ENCODE measurements at regions not wholly inside any gene's neighbourhood (a gene's known extent, or its start where the extent isn't known, plus 50 kb on each side); places are given as distances from the start of the nearest gene placed in this dataset.

DNA sequence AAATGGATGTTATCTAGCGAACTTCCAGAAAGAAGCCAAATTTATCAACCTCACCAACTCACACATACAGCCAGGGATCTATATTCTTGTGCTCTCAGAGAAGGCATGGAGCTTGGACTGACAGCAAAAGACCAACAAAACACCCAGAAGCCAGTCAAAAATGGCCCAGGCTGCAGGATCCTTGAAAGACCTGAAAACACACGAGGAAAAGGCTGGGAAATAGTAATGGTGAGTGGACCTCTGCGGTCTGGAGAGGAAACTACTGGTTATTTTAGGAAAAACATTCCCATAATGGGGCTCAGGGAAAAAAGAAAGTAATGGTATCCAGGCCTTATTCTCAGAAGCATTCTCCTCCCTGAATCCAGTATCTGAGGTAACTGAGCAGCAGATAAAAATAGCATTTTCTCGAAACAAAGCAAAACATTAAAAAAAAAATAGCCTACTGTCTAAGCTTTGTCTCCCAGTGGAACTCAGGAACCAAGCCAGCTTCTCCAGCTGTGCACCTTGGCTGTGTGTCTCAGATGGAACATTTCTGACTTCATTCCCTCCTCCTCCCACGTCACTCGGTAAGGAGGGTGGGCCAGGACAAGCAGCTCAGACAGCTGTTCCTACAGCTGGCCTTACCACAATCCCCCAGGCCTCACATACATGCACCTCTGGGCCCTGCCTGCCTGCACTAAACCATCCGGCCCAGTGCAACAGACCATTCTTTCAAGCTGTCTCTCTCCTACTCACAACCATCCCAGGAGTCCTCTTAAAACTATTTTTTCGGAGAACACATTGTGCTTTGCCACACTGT is 249.9 kb downstream of the DAD1 start:
- no peak overlapping the region for H3K4me3 Mint-ChIP-seq
- H3K4me2 ChIP-seq (replicated peaks; ENCODE audit: low read depth, low read length, poor library complexity, severe bottlenecking): no peak overlapping the region
- no peak for ATAC-seq (ENCODE audit: low read depth)
- peaks cover 7% of the 10 kb centered on the region for H3K9me3 Mint-ChIP-seq (ENCODE audit: insufficient read depth)
- H3K27ac Mint-ChIP-seq: no peak overlapping the region
- WGBS (ENCODE audit: insufficient coverage): 88% methylated on average over 5 of the region's 8 CpGs
- DNase-seq: no peak
- no peak overlapping the region for H3K4me3 ChIP-seq (ENCODE audit: control extremely low read depth in 1 of 5, extremely low read depth in 1 of 5, insufficient read depth in 1 of 5, low read depth in 2 of 5, low read length in 4 of 5)
- no peaks in the 10 kb centered on the region for H3K79me2 ChIP-seq (ENCODE audit: control insufficient read depth, insufficient read depth, low read length)
- H3K27ac ChIP-seq (ENCODE audit: low read length in 2 of 2): no peak overlapping the region
- H3K9me3 ChIP-seq (ENCODE audit: control extremely low read depth in 1 of 3, control insufficient read depth in 2 of 3, insufficient read depth in 1 of 3, low read length in 2 of 3): peaks cover 2 to 7% (median 5%) of the 10 kb centered on the region in 3 donors
- H3K4me1 Mint-ChIP-seq: peaks cover 3% of the 10 kb centered on the region
- POLR2A ChIA-PET: no interaction called here
- H2AFZ ChIP-seq (ENCODE audit: insufficient read depth, low read depth, low read length, poor library complexity, severe bottlenecking): no peak overlapping the region
- no peaks in the 10 kb centered on the region for H3K4me1 ChIP-seq (ENCODE audit: control insufficient read depth in 2 of 2, insufficient read depth in 2 of 2, low read length in 2 of 2)
- CTCF ChIA-PET: interaction anchor here (2.3 to 2.8 kb wide), 2 partner anchors 18 to 36 kb away, joined by 7 to 12 read pairs; no protein-coding TSS in a partner anchor
- H3K9ac ChIP-seq (ENCODE audit: low read length): no peak overlapping the region
- intact Hi-C loops (cut with micrococcal nuclease): no loop called here
- TF ChIP-seq EZH2 (IDR thresholded peaks at IDR 0.05; ENCODE audit: borderline replicate concordance, insufficient read depth, low read depth, low read length, poor library complexity, severe bottlenecking) (no peak), CTCF (IDR thresholded peaks at IDR 0.05) (no peak)
- peaks cover 0 to 3% (median 0%) of the 10 kb centered on the region in 4 experiments for H3K27me3 ChIP-seq (replicated peaks in 1 of 4; ENCODE audit: control extremely low read depth in 1 of 4, control insufficient read depth in 3 of 4, insufficient read depth in 4 of 4, low read length in 3 of 4)
- no peaks in the 10 kb centered on the region for H4K20me1 ChIP-seq (ENCODE audit: control insufficient read depth, insufficient read depth, low read length, poor library complexity, severe bottlenecking)
- H3K27me3 Mint-ChIP-seq: peaks cover 8% of the 10 kb centered on the region
- H3K36me3 ChIP-seq (replicated peaks in 1 of 2; ENCODE audit: control extremely low read depth in 1 of 2, control insufficient read depth in 1 of 2, extremely low read depth in 1 of 2, insufficient read depth in 2 of 2, low read length in 1 of 2): no peaks in the 10 kb centered on the region

DNA sequence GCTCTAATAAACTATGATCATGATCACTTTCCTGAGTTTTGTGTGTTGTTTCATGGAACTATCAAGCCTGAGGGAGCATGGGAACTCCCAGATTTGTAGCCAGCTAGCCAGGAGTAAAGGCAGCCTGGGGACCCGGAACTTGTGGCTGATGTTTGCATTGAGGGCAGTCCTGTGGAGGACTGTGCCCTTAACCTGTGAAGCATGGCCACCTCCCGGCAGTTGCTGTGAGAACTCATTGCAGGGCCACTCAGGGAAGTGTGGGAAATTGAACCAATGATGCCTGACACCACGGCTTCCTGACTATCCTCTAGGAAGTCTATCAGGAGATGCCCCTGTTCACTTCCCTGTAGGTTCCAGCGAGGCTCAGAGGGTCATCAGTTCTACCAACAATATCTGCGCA is 250.6 kb downstream of the DAD1 start:
- peaks cover 8% of the 10 kb centered on the region for H3K27me3 Mint-ChIP-seq
- CTCF ChIA-PET: interaction anchor here (0.6 to 2.3 kb wide), 2 partner anchors 37 to 954 kb away, joined by 3 to 7 read pairs; no protein-coding TSS in a partner anchor
- DNase-seq (no peak), ATAC-seq (ENCODE audit: low read depth) (no peak)
- no peaks in the 10 kb centered on the region for H3K79me2 ChIP-seq (ENCODE audit: control insufficient read depth, insufficient read depth, low read length)
- no peaks in the 10 kb centered on the region for H3K9me3 ChIP-seq (ENCODE audit: control extremely low read depth in 1 of 3, control insufficient read depth in 2 of 3, insufficient read depth in 1 of 3, low read length in 2 of 3)
- H3K4me2 ChIP-seq (replicated peaks; ENCODE audit: low read depth, low read length, poor library complexity, severe bottlenecking): no peak overlapping the region
- no peak overlapping the region for H3K9ac ChIP-seq (ENCODE audit: low read length)
- no peak overlapping the region for H2AFZ ChIP-seq (ENCODE audit: insufficient read depth, low read depth, low read length, poor library complexity, severe bottlenecking)
- POLR2A ChIA-PET: no interaction called here
- TF ChIP-seq CTCF (IDR thresholded peaks at IDR 0.05) (no peak), EZH2 (IDR thresholded peaks at IDR 0.05; ENCODE audit: borderline replicate concordance, insufficient read depth, low read depth, low read length, poor library complexity, severe bottlenecking) (no peak)
- peaks cover 3% of the 10 kb centered on the region for H3K9me3 Mint-ChIP-seq (ENCODE audit: insufficient read depth)
- no peak overlapping the region for H3K27ac ChIP-seq (ENCODE audit: low read length in 2 of 2)
- no peaks in the 10 kb centered on the region for H4K20me1 ChIP-seq (ENCODE audit: control insufficient read depth, insufficient read depth, low read length, poor library complexity, severe bottlenecking)
- no peak overlapping the region for H3K4me3 Mint-ChIP-seq
- H3K4me1 ChIP-seq (ENCODE audit: control insufficient read depth in 2 of 2, insufficient read depth in 2 of 2, low read length in 2 of 2): no peaks in the 10 kb centered on the region
- peaks cover 3% of the 10 kb centered on the region for H3K4me1 Mint-ChIP-seq
- no peaks in the 10 kb centered on the region for H3K36me3 ChIP-seq (replicated peaks in 1 of 2; ENCODE audit: control extremely low read depth in 1 of 2, control insufficient read depth in 1 of 2, extremely low read depth in 1 of 2, insufficient read depth in 2 of 2, low read length in 1 of 2)
- no peak overlapping the region for H3K4me3 ChIP-seq (ENCODE audit: control extremely low read depth in 1 of 5, extremely low read depth in 1 of 5, insufficient read depth in 1 of 5, low read depth in 2 of 5, low read length in 4 of 5)
- 93% methylated on average over 3 of the region's 5 CpGs for WGBS (ENCODE audit: insufficient coverage)
- intact Hi-C loops (cut with micrococcal nuclease): no loop called here
- H3K27ac Mint-ChIP-seq: no peak overlapping the region
- H3K27me3 ChIP-seq (replicated peaks in 1 of 4; ENCODE audit: control extremely low read depth in 1 of 4, control insufficient read depth in 3 of 4, insufficient read depth in 4 of 4, low read length in 3 of 4): peaks cover 0 to 3% (median 0%) of the 10 kb centered on the region in 4 experiments
